Erythroblast (primary cell): ENCODE measurements at regions not wholly inside any gene's neighbourhood (a gene's known extent, or its start where the extent isn't known, plus 50 kb on each side); places are given as distances from the start of the nearest gene placed in this dataset.

Experiments used
- GATA1 ChIP-seq: IDR thresholded peaks from 2 replicates; pipeline ENCODE4 v1.6.1; 2011; ENCODE audit warnings: low read depth, mild to moderate bottlenecking, control low read depth, low read length, moderate library complexity
- POLR2A ChIP-seq: IDR thresholded peaks from 2 replicates; pipeline ENCODE4 v1.6.1; 2011; ENCODE audit warnings: mild to moderate bottlenecking, low read length

DNA sequence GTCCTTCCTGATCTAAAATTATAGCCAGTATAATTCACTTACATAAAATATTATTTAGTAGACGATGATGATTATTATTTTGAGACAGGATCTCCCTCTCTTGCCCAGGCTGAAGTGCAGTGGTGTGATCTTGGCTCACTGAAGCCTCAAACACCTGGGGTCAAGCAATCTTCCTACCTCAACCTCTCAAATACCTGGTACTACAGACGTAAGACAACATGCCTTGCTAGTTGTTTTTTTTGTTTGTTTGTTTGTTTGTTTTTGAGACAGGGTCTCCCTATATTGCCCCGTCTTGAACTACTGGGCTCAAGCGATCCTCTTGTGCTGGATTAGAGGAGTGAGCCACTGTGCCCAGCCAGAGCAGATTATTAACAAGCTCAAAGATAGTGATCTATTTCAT is 399.1 kb upstream of the ZNF804A start:
- TF ChIP-seq POLR2A, result no peak
- TF ChIP-seq GATA1, result no peak
